NT2/D1 (cell line): ENCODE measurements at regions not wholly inside any gene's neighbourhood (a gene's known extent, or its start where the extent isn't known, plus 50 kb on each side); places are given as distances from the start of the nearest gene placed in this dataset.

ENCODE experiments used
- SUZ12 ChIP-seq: IDR thresholded peaks from 2 replicates; pipeline ENCODE4 v1.6.1; 2011; ENCODE audit not compliant: insufficient read length, insufficient read depth; ENCODE audit errors: extremely low read depth
- ZNF274 ChIP-seq: IDR thresholded peaks from 2 replicates; pipeline ENCODE4 v1.6.1; 2011; ENCODE audit warnings: mild to moderate bottlenecking, low read depth, low read length

DNA sequence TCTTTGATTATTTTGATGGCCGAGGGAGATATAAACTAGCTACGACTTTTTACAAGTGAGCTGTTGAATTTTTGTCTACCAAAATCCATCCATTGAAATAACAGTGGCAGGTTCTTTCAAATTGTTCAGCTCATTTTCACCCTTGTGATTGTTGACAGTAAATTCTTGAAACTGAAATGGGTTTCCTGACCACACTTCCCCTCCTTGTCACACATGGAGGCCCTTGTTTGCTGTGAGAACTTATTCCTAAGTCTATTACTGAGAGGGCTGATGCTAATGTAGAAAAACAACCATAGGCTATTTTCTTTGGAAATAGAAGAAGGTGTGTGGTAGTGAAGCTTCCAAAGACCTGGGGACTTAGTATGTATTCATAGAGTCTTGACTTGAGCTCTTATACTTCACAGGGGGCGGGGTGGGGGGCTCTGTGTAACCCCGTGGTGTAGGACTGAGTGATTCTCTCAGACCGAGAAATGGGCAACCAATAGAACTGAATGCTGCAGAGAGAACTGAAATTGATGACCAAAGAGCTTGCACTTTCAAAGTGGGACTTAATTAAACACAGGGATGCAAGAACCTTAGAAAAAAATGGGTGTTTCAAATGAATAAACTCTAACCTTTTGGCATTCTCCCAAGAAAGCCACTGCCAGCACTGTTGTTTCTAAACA is 718.9 kb downstream of the CCSER2 start:
- TF ChIP-seq ZNF274 = no peak
- TF ChIP-seq SUZ12 = no peak
